GM12865 (cell line): ENCODE measurements at regions not wholly inside any gene's neighbourhood (a gene's known extent, or its start where the extent isn't known, plus 50 kb on each side); places are given as distances from the start of the nearest gene placed in this dataset.
A peak's percentile ranks its signal among the peaks of the same experiment; 100 is the strongest.

Experiments
- DNase-seq: peaks from one replicate; pipeline ENCODE4 v3.0.0; 2010; ENCODE audit warnings: low read depth
- H3K4me3 ChIP-seq: 2 replicates; pipeline ENCODE4 v1.5.1; 2011; ENCODE audit warnings: mild to moderate bottlenecking, low read depth, low read length, control low read depth
- TF ChIP-seq, protein P1 (sequence below): IDR thresholded peaks from 2 replicates; pipeline ENCODE4 v1.5.1; 2011; ENCODE audit warnings: low read length, control low read depth, low read depth, inconsistent platforms; ENCODE audit not compliant: insufficient read depth; ENCODE audit errors: missing control alignments

DNA sequence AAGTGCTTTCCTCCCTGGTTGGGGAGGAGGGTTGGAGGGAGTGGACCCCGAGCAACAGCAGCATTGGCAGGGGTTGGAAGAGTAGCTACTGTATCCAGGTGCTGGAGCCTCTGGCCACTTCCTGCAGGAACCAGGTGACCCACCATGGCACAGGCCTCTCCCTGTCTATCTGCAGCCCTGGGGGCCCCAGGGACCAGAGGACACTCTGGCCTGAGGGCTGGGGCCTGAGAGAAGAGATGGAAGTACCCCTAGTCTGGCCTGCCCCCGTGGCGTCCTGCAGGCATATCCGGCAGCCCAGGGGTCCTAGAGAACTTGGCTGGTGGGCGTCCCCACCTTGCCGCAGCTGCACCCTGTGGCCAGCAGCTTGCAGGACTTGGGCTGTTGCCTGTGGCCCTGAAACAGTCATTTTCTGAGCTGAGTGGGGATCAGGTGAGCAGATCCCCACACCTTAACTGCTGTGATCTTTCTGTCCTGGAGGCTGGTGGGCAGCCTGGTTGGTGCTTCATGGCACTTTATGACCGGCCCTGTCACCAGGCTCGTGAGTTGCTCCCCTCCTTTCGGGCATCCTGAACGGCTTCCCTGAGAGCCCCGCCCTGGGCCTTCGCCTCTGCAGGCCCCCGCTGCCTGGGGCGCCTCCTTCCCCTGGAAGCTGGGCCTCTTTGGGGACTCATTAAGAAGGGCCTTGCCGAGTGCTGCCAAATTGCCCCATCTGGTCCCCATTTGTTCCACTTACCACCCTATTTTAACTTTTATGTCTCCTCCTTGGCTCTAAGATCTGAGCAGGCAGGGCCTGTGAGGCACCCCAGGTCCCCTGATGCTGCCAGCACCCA lies 298.6 kb downstream of the SEC14L1 start:
- no peak overlapping the region for H3K4me3 ChIP-seq
- TF ChIP-seq, protein P1, sequence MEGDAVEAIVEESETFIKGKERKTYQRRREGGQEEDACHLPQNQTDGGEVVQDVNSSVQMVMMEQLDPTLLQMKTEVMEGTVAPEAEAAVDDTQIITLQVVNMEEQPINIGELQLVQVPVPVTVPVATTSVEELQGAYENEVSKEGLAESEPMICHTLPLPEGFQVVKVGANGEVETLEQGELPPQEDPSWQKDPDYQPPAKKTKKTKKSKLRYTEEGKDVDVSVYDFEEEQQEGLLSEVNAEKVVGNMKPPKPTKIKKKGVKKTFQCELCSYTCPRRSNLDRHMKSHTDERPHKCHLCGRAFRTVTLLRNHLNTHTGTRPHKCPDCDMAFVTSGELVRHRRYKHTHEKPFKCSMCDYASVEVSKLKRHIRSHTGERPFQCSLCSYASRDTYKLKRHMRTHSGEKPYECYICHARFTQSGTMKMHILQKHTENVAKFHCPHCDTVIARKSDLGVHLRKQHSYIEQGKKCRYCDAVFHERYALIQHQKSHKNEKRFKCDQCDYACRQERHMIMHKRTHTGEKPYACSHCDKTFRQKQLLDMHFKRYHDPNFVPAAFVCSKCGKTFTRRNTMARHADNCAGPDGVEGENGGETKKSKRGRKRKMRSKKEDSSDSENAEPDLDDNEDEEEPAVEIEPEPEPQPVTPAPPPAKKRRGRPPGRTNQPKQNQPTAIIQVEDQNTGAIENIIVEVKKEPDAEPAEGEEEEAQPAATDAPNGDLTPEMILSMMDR, result no peak
- no peak for DNase-seq

DNA sequence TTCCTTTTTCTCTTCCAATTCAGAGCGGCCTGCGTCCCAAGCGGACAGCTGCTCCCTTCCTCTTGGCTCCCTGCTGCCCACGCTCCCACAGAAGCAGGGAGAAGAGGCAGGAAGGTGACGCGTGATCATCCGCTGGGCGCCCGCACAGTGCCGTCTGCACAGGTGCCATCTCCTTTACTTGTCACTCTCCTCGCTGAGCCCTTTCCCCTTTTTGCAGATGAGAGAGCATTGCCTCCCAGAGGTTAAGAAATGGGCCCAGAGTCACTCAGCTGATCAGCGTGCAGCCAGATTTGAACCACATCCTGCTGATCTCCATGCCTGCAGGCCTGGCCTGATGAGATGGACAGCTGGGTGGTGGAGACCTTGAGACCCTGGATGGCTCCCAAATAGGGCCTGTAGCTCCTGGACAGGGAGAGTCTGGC lies 299.8 kb downstream of the SEC14L1 start:
- TF ChIP-seq, protein P1, result no peak
- peak; percentile 86 for DNase-seq
- peak overlapping the region; percentile 33 for H3K4me3 ChIP-seq

DNA sequence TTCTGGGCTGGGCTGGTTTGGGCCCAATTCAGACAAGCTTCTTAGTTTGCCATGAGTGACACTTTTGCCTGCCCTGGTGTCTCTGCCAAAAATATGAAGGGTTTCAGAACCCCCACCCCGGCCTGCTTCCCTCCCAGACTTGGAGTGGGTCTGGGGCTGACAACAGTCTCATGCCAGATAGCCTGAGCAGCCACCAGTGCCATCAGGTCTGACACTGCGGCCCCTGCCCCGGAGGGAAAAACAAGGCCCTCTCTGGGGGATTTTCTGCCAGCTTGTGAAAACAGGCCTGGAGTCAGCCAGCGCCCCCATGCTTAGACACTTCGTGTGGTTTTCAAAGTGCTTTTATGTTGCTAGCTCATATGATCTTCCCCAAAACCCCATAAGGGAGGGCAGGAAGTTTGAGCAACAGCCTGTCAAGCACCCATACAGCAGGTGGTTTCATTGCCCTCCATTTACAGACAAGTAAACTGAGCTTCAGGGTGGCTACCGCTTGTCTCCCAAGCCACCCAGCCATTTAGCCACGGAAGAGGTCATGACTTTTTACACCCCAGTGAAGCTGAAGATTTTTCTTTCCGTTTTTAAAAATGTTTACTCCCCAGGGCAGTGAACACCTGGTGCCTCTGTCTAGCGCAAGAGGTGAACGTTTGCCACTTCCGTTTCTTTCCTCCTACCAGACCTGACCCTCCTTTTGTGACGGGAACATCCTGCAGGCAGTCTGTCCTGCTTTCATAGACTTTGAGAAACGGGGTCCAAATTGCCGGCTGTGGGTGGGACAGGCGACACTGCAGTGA lies 300.6 kb downstream of the SEC14L1 start:
- peak overlapping the region; percentile 33 for H3K4me3 ChIP-seq
- peak; percentile 98 for DNase-seq
- TF ChIP-seq, protein P1, result peak; percentile 5

DNA sequence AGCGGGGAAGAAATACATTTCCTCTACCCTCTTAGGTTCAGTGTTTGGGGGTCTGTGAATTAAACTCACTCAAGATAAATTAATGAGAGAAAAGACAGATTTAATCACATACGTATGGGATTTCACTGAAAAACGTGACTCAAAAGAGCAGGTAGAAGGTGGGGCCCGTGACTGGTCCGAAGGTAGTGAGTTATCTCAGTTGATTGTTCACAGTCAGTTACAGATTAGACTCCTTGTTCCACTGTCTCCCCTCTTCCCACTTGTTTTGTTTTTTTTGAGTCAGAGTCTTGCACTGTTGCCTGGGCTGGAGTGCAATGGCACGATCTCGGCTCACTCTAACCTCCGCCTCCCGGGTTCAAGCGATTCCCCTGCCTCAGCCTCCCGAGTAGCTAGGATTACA lies 301.2 kb downstream of the SEC14L1 start:
- H3K4me3 ChIP-seq, result peak overlapping the region; percentile 27
- TF ChIP-seq, protein P1, result no peak
- no peak for DNase-seq

DNA sequence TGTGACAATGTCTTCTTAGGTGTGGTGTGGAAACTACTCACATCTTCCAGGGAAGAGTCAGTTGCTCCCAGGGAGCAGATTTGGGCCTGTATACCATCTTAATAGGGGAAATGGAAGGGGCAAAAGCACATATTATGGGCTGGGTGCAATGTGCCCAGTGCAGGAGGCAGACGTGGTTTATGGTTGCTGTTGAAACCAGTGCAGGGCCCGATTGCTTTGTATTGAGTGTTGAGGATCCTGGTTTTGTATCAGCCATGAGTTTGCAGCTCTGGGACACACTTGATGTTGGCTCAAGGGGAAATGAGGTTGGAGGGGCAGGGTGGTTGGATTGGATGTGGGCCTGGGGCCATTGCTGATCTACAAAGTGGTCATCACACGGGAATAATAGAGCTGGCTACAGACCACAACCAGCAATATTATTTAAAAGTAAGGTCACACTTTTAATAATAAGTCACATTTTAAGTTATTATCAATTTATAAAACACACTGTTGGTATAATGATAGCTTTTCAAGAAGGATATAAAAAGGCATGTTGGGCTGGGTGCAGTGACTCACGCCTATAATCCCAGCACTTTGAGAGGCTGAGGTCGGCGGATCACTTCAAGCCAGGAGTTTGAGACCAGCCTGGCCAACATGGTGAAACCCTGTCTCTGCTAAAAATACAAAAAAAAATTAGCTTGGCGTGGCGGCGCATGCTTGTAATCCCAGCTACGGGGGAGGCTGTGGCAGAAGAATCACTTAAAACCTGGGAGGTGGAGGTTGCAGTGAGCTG lies 302.4 kb downstream of the SEC14L1 start:
- DNase-seq, result no peak
- no peak overlapping the region for H3K4me3 ChIP-seq
- TF ChIP-seq, protein P1, result no peak

DNA sequence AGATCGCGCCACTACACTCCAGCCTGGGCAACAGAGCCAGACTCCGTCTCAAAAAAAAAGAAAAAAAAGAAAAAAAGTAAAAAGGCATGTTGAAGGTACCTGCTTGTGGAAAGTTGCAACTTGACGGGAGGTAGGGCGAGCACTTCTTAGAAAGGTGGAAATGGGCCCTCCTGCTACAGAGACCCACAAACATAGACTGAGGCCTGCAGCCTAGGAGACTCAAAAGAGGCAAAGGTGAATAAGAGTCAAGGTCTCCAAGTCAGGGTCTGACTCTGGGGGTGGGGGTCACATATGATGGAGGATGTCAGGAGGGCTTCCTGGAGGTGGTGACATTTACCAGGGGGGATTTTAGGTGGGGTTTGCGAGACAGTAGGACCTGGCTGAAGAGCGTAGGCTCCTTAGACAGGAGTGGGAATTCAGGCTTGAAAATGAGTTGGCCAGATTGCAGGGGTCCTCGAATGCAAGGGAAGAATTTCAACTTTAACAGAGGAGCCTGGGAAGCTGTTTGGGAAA lies 303.0 kb downstream of the SEC14L1 start:
- no peak for DNase-seq
- TF ChIP-seq, protein P1, result no peak
- H3K4me3 ChIP-seq, result peak overlapping the region; percentile 58
